Stomach smooth muscle (tissue), 2 donors: ENCODE measurements at regions not wholly inside any gene's neighbourhood (a gene's known extent, or its start where the extent isn't known, plus 50 kb on each side); places are given as distances from the start of the nearest gene placed in this dataset.

Experiments used
- H3K27ac ChIP-seq: one replicate; pipeline ENCODE4 v1.7.0; 2013; ENCODE audit warnings: mild to moderate bottlenecking, low read length, inconsistent platforms
- H3K27me3 ChIP-seq, 2 donors: one replicate each; pipeline ENCODE4 v1.7.0; 2013; ENCODE audit warnings: low read length in 2 of 2; ENCODE audit not compliant: insufficient read depth in 2 of 2, control insufficient read depth in 1 of 2
- H3K36me3 ChIP-seq, 2 donors: one replicate each; pipeline ENCODE4 v1.7.0; 2013; ENCODE audit warnings: low read length in 2 of 2; ENCODE audit not compliant: control insufficient read depth in 2 of 2, insufficient read depth in 2 of 2
- H3K4me1 ChIP-seq: one replicate; pipeline ENCODE4 v1.7.0; 2013; ENCODE audit warnings: low read length; ENCODE audit not compliant: control insufficient read depth, insufficient read depth
- H3K4me3 ChIP-seq, 2 donors: one replicate each; pipeline ENCODE4 v1.7.0; 2013; ENCODE audit warnings: low read length in 2 of 2
- H3K9ac ChIP-seq, 2 donors: one replicate each; pipeline ENCODE4 v1.7.0; 2013; ENCODE audit warnings: low read length in 2 of 2, mild to moderate bottlenecking in 1 of 2
- H3K9me3 ChIP-seq, 2 donors: one replicate each; pipeline ENCODE4 v1.7.0; 2013; ENCODE audit warnings: low read length in 2 of 2; ENCODE audit not compliant: control insufficient read depth in 2 of 2
- donor health status: healthy.
- donor health status: Pancreatic carcinoma.

- Histone ChIP-seq H3K27me3 (no peaks in the 10 kb centered on the region), H3K4me1 (peaks cover 12% of the 10 kb centered on the region)
Measured at GRCh38 chr2:15736396-15737180, 144.9 kb downstream of the DDX1 start.

GRCh38 chr2:15737314-15738224 is 145.9 kb downstream of the DDX1 start:
- Histone ChIP-seq H3K4me1 (peaks cover 10% of the 10 kb centered on the region), H3K9me3 (peaks cover 0 to 3% of the 10 kb centered on the region in 2 donors), H3K4me3 (no peak overlapping the region), H3K9ac (no peak overlapping the region), H3K27ac (no peak overlapping the region), H3K27me3 (no peaks in the 10 kb centered on the region), H3K36me3 (no peaks in the 10 kb centered on the region)

More at GRCh38 chr2:15736396-15737180, 144.9 kb downstream of the DDX1 start:
- H3K36me3 ChIP-seq: no peaks in the 10 kb centered on the region
- peaks cover 0 to 3% of the 10 kb centered on the region in 2 donors for H3K9me3 ChIP-seq
- H3K27ac ChIP-seq: no peak overlapping the region
- no peak overlapping the region for H3K4me3 ChIP-seq
- no peak overlapping the region for H3K9ac ChIP-seq

GRCh38 chr2:15738225-15738546 is 146.5 kb downstream of the DDX1 start:
- Histone ChIP-seq H3K9ac (no peak overlapping the region), H3K4me1 (peaks cover 10% of the 10 kb centered on the region), H3K27ac (no peak overlapping the region), H3K36me3 (no peaks in the 10 kb centered on the region), H3K9me3 (peaks cover 0 to 3% of the 10 kb centered on the region in 2 donors), H3K27me3 (no peaks in the 10 kb centered on the region), H3K4me3 (no peak overlapping the region)

- H3K9ac ChIP-seq: no peak overlapping the region
- H3K27me3 ChIP-seq: no peaks in the 10 kb centered on the region
- H3K4me3 ChIP-seq: no peak overlapping the region
- H3K27ac ChIP-seq: no peak overlapping the region
- H3K9me3 ChIP-seq: peaks cover 0 to 3% of the 10 kb centered on the region in 2 donors
- H3K4me1 ChIP-seq: peaks cover 10% of the 10 kb centered on the region
- no peaks in the 10 kb centered on the region for H3K36me3 ChIP-seq
Measured at GRCh38 chr2:15738943-15739342, 147.3 kb downstream of the DDX1 start.

- H3K4me1 ChIP-seq: peaks cover 33% of the 10 kb centered on the region
- H3K9ac ChIP-seq: no peak overlapping the region
- no peaks in the 10 kb centered on the region for H3K36me3 ChIP-seq
- no peak overlapping the region for H3K4me3 ChIP-seq
- H3K27me3 ChIP-seq: no peaks in the 10 kb centered on the region
- H3K27ac ChIP-seq: no peak overlapping the region
- no peaks in the 10 kb centered on the region for H3K9me3 ChIP-seq
Measured at GRCh38 chr2:15744820-15745219, 153.2 kb downstream of the DDX1 start.

GRCh38 chr2:15745350-15745749 is 153.7 kb downstream of the DDX1 start:
- H3K4me1 ChIP-seq: peaks cover 39% of the 10 kb centered on the region
- H3K27ac ChIP-seq: no peak overlapping the region
- H3K27me3 ChIP-seq: no peaks in the 10 kb centered on the region
- no peaks in the 10 kb centered on the region for H3K9me3 ChIP-seq
- H3K9ac ChIP-seq: no peak overlapping the region
- no peaks in the 10 kb centered on the region for H3K36me3 ChIP-seq
- H3K4me3 ChIP-seq: no peak overlapping the region

GRCh38 chr2:15745907-15746702 is 154.4 kb downstream of the DDX1 start:
- no peak overlapping the region for H3K27ac ChIP-seq
- no peaks in the 10 kb centered on the region for H3K36me3 ChIP-seq
- peaks cover 43% of the 10 kb centered on the region for H3K4me1 ChIP-seq
- no peak overlapping the region for H3K9ac ChIP-seq
- H3K4me3 ChIP-seq: no peak overlapping the region
- no peaks in the 10 kb centered on the region for H3K27me3 ChIP-seq
- no peaks in the 10 kb centered on the region for H3K9me3 ChIP-seq

- Histone ChIP-seq H3K27ac (no peak overlapping the region), H3K4me1 (peaks cover 43% of the 10 kb centered on the region)
Measured at GRCh38 chr2:15746703-15747550, 155.3 kb downstream of the DDX1 start.

GRCh38 chr2:15747603-15748471 is 156.2 kb downstream of the DDX1 start:
- no peak overlapping the region for H3K27ac ChIP-seq
- H3K4me1 ChIP-seq: peaks cover 43% of the 10 kb centered on the region
- no peaks in the 10 kb centered on the region for H3K27me3 ChIP-seq
- H3K4me3 ChIP-seq: no peak overlapping the region
- no peaks in the 10 kb centered on the region for H3K36me3 ChIP-seq
- no peak overlapping the region for H3K9ac ChIP-seq
- no peaks in the 10 kb centered on the region for H3K9me3 ChIP-seq

More at GRCh38 chr2:15746703-15747550, 155.3 kb downstream of the DDX1 start:
- no peaks in the 10 kb centered on the region for H3K9me3 ChIP-seq
- no peak overlapping the region for H3K4me3 ChIP-seq
- H3K36me3 ChIP-seq: no peaks in the 10 kb centered on the region
- no peaks in the 10 kb centered on the region for H3K27me3 ChIP-seq
- H3K9ac ChIP-seq: no peak overlapping the region
